GM23248 (cell line): ENCODE measurements at regions not wholly inside any gene's neighbourhood (a gene's known extent, or its start where the extent isn't known, plus 50 kb on each side); places are given as distances from the start of the nearest gene placed in this dataset.

Experiments
- EZH2 ChIP-seq: fragments of 200-600 bp; sonication (generic); IDR thresholded peaks from 2 replicates; pipeline ENCODE4 v1.6.1; 2018; ENCODE audit warnings: antibody characterized with exemption, mild to moderate bottlenecking; ENCODE audit not compliant: insufficient read depth, poor library complexity, severe bottlenecking
- EZH2phosphoT487 ChIP-seq: fragments of 200-600 bp; sonication (generic); IDR thresholded peaks from 2 replicates; pipeline ENCODE4 v1.6.1; 2018; ENCODE audit warnings: antibody characterized with exemption, moderate library complexity, mild to moderate bottlenecking, low read depth; ENCODE audit not compliant: insufficient read depth

DNA sequence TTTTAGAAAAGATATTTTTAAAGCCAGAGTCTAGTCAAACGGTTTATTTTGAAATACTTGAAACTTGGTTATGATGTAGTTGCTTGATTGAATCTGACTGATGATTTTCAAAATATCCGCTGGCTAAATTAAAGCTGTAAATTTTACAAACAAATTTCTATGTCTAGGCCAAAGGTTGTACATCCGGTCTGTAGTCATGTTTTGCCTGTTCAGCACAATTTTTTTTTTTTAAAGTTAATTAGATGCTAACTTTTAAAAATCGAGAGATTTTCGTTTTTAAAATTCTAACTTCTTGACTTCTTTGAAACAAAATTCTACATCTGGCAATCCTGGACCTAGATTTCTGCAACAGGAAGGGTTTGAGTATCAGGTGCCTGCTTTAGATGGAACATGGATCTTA, 412.4 kb downstream of the TXNL1 start:
- no peak for TF ChIP-seq EZH2phosphoT487
- no peak for TF ChIP-seq EZH2
